ENCODE measurements at regions not wholly inside any gene's neighbourhood (a gene's known extent, or its start where the extent isn't known, plus 50 kb on each side); places are given as distances from the start of the nearest gene placed in this dataset.

- TF ChIP-seq CTCF (tag by site-specific recombination; IDR thresholded peaks at IDR 0.05), result no peak
- TF ChIP-seq ZNF571 (tag by site-specific recombination; IDR thresholded peaks at IDR 0.05), result no peak
- no peak for TF ChIP-seq SP2 (tag by site-specific recombination; IDR thresholded peaks at IDR 0.05)
- no peak for TF ChIP-seq ZNF26 (tag by site-specific recombination; IDR thresholded peaks at IDR 0.05)
- TF ChIP-seq ZNF48 (tag by site-specific recombination; IDR thresholded peaks at IDR 0.05), result no peak
- TF ChIP-seq ZNF138 (tag by site-specific recombination; IDR thresholded peaks at IDR 0.05; ENCODE audit: borderline replicate concordance), result no peak
- TF ChIP-seq ZNF530 (tag by site-specific recombination; IDR thresholded peaks at IDR 0.05; ENCODE audit: low read depth), result no peak
- TF ChIP-seq TCF7L2 (IDR thresholded peaks at IDR 0.05; ENCODE audit: borderline replicate concordance, low read depth, low read length), result no peak
- TF ChIP-seq ZNF148 (tag by site-specific recombination; IDR thresholded peaks at IDR 0.05; ENCODE audit: borderline replicate concordance), result no peak
- no peak for TF ChIP-seq ZNF24 (tag by site-specific recombination; IDR thresholded peaks at IDR 0.05)
Measured at GRCh38 chr3:83655083-83655482, 1303.7 kb upstream of the CADM2 start.

Data from HEK293 (cell line).